GM12892 (cell line): ENCODE measurements at regions not wholly inside any gene's neighbourhood (a gene's known extent, or its start where the extent isn't known, plus 50 kb on each side); places are given as distances from the start of the nearest gene placed in this dataset.

ENCODE experiments used
- POLR2A ChIP-seq: IDR thresholded peaks from 2 replicates; pipeline ENCODE4 v1.6.1; 2011; ENCODE audit warnings: low read depth, low read length, control low read depth
- TAF1 ChIP-seq: IDR thresholded peaks from 2 replicates; pipeline ENCODE4 v1.6.1; 2011; ENCODE audit warnings: low read depth, mild to moderate bottlenecking, control low read depth, low read length, borderline replicate concordance

DNA sequence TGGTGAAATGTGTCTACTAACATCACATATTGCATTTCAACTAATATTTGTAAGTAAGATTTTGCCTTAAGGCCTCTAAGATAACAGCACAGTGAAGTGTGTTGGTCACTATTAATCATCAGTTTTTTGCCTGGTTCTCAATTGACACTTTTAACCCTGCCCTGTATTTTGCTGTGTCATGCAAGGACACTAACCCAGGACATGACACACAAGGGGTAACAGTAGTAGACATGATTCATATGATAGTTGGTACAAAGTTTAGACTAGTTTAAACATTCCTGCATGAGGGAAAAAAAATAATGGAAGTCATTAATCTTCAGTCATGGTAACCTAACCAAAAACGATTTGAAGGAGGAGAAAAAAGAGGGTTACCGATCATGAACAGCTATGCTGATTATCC, 207.0 kb downstream of the DEPDC1B start:
- no peak for TF ChIP-seq POLR2A
- TF ChIP-seq TAF1, result no peak
